Dedifferentiated amniotic fluid mesenchymal stem cell (primary cell): ENCODE measurements at regions not wholly inside any gene's neighbourhood (a gene's known extent, or its start where the extent isn't known, plus 50 kb on each side); places are given as distances from the start of the nearest gene placed in this dataset.
"Not testable (repeated sequence)": the region's sequence is repeated elsewhere in the genome, so short reads cannot be mapped to it uniquely, and the experiment has no call there.

Experiments
- DNase-seq: peaks from one replicate; pipeline ENCODE4 v3.0.0-alpha.2; 2016; ENCODE audit errors: extremely low spot score

GRCh38 chr10:29794776-29795611, 160.2 kb upstream of the SVIL start:
- DNase-seq = no peak

- DNase-seq = no peak
Observed at GRCh38 chr10:29791773-29792172, 157.0 kb upstream of the SVIL start.

- DNase-seq = no peak
Observed at GRCh38 chr10:29790207-29790606, 155.4 kb upstream of the SVIL start.

- no peak for DNase-seq
Observed at GRCh38 chr10:29788113-29788512, 153.3 kb upstream of the SVIL start.

- no peak for DNase-seq
Observed at GRCh38 chr10:29785701-29786100, 150.9 kb upstream of the SVIL start.

- DNase-seq = peak; percentile 99
Observed at GRCh38 chr10:29784175-29784773, 149.5 kb upstream of the SVIL start.

- DNase-seq = no peak
Observed at GRCh38 chr10:29783201-29783947, 148.6 kb upstream of the SVIL start.

GRCh38 chr10:29780639-29781038, 145.9 kb upstream of the SVIL start:
- no peak for DNase-seq

- no peak for DNase-seq
Observed at GRCh38 chr10:29780096-29780495, 145.3 kb upstream of the SVIL start.

GRCh38 chr10:29776246-29776645, 141.5 kb upstream of the SVIL start:
- DNase-seq = no peak

GRCh38 chr10:29774475-29774874, 139.7 kb upstream of the SVIL start:
- no peak for DNase-seq

GRCh38 chr10:29773675-29774091, 138.9 kb upstream of the SVIL start:
- DNase-seq = no peak

GRCh38 chr10:29772403-29772802, 137.6 kb upstream of the SVIL start:
- no peak for DNase-seq

- DNase-seq = no peak
Observed at GRCh38 chr10:29771376-29771775, 136.6 kb upstream of the SVIL start.

- not testable (repeated sequence) for DNase-seq
Observed at GRCh38 chr10:29769277-29769676, 134.5 kb upstream of the SVIL start.

- DNase-seq = no peak
Observed at GRCh38 chr10:29767968-29768367, 133.2 kb upstream of the SVIL start.

GRCh38 chr10:29766753-29767152, 132.0 kb upstream of the SVIL start:
- DNase-seq = no peak

- no peak for DNase-seq
Observed at GRCh38 chr10:29765330-29765729, 130.6 kb upstream of the SVIL start.

GRCh38 chr10:29763396-29763795, 128.6 kb upstream of the SVIL start:
- no peak for DNase-seq

- DNase-seq = no peak
Observed at GRCh38 chr10:29761916-29762315, 127.1 kb upstream of the SVIL start.

- DNase-seq = no peak
Observed at GRCh38 chr10:29760138-29760900, 125.5 kb upstream of the SVIL start.
